Upper lobe of left lung (tissue), 4 donors: ENCODE measurements at regions not wholly inside any gene's neighbourhood (a gene's known extent, or its start where the extent isn't known, plus 50 kb on each side); places are given as distances from the start of the nearest gene placed in this dataset.

Source experiments
- POLR2A ChIP-seq, 4 donors: fragments of 450-650 bp; IDR thresholded peaks; one replicate each; pipeline ENCODE4 v1.5.1; 2016 to 2017; ENCODE audit warnings: antibody characterized with exemption in 4 of 4, mild to moderate bottlenecking in 2 of 4
- TF ChIP-seq, protein P1 (sequence below), 6 experiments: fragments of 450-650 bp in 4 of 6; fragments of 200-600 bp in 2 of 6; sonication (generic) in 2 of 6; IDR thresholded peaks; one replicate each; pipeline ENCODE4 v1.5.1; 2016 to 2019; ENCODE audit warnings: antibody characterized with exemption in 6 of 6

DNA sequence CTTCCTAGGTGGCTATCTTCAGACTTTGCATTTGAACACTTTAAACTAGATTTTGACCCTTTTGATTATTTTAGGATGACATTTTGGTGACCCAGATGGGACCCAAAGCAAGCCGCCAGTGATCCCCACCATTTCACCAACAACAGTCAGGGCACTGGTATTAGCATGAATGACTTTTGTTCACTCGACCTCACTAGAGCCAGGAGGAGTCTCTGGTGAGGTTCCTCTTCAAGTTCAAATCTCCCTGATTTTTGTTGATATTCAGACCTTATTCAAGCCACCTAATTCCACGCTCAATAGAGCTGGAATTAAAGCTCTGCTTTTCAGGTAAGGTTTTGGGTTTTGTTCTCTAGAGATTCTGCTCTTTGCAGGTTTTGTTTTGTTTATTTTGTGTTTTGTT lies 202.3 kb downstream of the MREG start:
- TF ChIP-seq, protein P1, sequence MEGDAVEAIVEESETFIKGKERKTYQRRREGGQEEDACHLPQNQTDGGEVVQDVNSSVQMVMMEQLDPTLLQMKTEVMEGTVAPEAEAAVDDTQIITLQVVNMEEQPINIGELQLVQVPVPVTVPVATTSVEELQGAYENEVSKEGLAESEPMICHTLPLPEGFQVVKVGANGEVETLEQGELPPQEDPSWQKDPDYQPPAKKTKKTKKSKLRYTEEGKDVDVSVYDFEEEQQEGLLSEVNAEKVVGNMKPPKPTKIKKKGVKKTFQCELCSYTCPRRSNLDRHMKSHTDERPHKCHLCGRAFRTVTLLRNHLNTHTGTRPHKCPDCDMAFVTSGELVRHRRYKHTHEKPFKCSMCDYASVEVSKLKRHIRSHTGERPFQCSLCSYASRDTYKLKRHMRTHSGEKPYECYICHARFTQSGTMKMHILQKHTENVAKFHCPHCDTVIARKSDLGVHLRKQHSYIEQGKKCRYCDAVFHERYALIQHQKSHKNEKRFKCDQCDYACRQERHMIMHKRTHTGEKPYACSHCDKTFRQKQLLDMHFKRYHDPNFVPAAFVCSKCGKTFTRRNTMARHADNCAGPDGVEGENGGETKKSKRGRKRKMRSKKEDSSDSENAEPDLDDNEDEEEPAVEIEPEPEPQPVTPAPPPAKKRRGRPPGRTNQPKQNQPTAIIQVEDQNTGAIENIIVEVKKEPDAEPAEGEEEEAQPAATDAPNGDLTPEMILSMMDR (IDR thresholded peaks at IDR 0.05) = no peak
- no peak for TF ChIP-seq POLR2A (IDR thresholded peaks at IDR 0.05)
